ENCODE measurements at regions not wholly inside any gene's neighbourhood (a gene's known extent, or its start where the extent isn't known, plus 50 kb on each side); places are given as distances from the start of the nearest gene placed in this dataset.

DNA sequence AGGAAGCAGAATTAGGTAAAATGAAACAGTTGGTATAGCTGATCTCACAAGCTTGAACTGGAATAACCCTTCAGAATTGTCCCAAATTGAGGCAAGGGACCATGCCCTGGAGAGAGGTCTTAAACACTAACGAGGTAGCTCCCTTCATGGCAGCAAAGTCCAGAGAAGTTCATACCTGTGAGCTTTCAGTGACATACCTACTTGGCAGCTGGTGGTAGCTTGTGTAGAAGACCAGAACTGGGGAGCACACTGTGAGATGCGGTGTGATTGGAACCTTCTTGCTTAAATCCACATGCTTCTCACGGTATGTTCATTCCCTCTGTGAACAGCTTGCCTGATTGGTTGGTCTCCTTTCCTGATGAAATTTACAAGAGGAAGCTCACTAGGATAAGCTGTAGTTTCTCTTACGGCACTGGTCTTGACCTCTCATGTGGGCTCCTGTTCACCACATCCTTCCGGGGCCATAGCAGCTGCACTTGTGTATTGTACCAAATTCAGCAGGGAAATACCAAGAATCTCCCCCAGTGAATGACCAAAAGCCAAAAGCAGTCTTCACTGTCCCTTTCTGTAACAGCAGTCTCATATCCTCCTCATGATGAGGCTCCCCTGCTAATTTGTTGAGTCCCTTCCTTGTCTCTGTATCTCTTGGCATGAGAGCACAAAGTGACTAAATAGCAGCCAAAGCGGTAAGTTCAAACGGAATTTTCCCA, 483.7 kb upstream of the FRG2C start:
- Histone ChIP-seq H3K9ac (ENCODE audit: low read length) (no peak overlapping the region), H3K27ac (ENCODE audit: low read depth, low read length) (no peak overlapping the region), H3K4me3 (replicated peaks in 1 of 2; ENCODE audit: low read depth in 1 of 2, low read length in 2 of 2) (no peak overlapping the region), H2AFZ (ENCODE audit: low read depth, low read length, poor library complexity, severe bottlenecking) (no peak overlapping the region), H3K36me3 (ENCODE audit: control insufficient read depth in 1 of 2, insufficient read depth in 2 of 2, low read length in 2 of 2) (no peaks in the 10 kb centered on the region), H3K4me2 (ENCODE audit: low read length) (no peak overlapping the region), H3K9me3 (ENCODE audit: control insufficient read depth in 1 of 2, insufficient read depth in 1 of 2, low read depth in 1 of 2, low read length in 2 of 2) (no peaks in the 10 kb centered on the region), H4K20me1 (ENCODE audit: insufficient read depth) (no peaks in the 10 kb centered on the region), H3K9me2 (ENCODE audit: insufficient read depth) (no peaks in the 10 kb centered on the region), H3K4me1 (ENCODE audit: control insufficient read depth in 1 of 2, insufficient read depth in 2 of 2, low read length in 2 of 2) (no peaks in the 10 kb centered on the region), H3K79me2 (ENCODE audit: insufficient read depth, low read length) (no peaks in the 10 kb centered on the region), H3K27me3 (ENCODE audit: insufficient read depth, low read length) (no peaks in the 10 kb centered on the region)
- intact Hi-C loops (cut with micrococcal nuclease), result loop anchor here (10.0 kb wide), 1 partner anchor 64 kb away; no protein-coding TSS in a partner anchor
- BruUV-seq (replicated peaks), result no TSS peak
- ChIA-PET POLR2A (no interaction called here), CTCF (interaction anchor here (1.2 kb wide), 1 partner anchor 11 kb away, joined by 4 read pairs; no protein-coding TSS in a partner anchor), RAD21 (ENCODE audit: low non-redundant PET in 1 of 2, low total read pairs in 2 of 2, uncharacterized antibody in 2 of 2, unreplicated experiment in 2 of 2) (no interaction called here)
- ATAC-seq, result no peak
- TF ChIP-seq SRF (IDR thresholded peaks at IDR 0.05; ENCODE audit: low read depth), result no peak
- TF ChIP-seq ATF3 (IDR thresholded peaks at IDR 0.05), result no peak
- no peak for TF ChIP-seq CEBPB (IDR thresholded peaks at IDR 0.05; ENCODE audit: low read depth)
- no peak for TF ChIP-seq ELF1 (IDR thresholded peaks at IDR 0.05; ENCODE audit: borderline replicate concordance, low read depth)
- TF ChIP-seq EZH2phosphoT487 (IDR thresholded peaks at IDR 0.05; ENCODE audit: borderline replicate concordance), result no peak
- TF ChIP-seq POLR2A (IDR thresholded peaks at IDR 0.05; ENCODE audit: borderline replicate concordance, extremely low read depth, insufficient read depth, insufficient read length), result no peak
- TF ChIP-seq, protein P1, sequence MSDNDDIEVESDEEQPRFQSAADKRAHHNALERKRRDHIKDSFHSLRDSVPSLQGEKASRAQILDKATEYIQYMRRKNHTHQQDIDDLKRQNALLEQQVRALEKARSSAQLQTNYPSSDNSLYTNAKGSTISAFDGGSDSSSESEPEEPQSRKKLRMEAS (IDR thresholded peaks at IDR 0.05), result no peak
- no peak for TF ChIP-seq POLR2AphosphoS5 (IDR thresholded peaks at IDR 0.05; ENCODE audit: low read depth, low read length)
- DNase-seq (ENCODE audit: low read depth, low spot score), result no peak

- TF ChIP-seq SIN3A (IDR thresholded peaks at IDR 0.05; ENCODE audit: low read depth) (no peak), CEBPB (IDR thresholded peaks at IDR 0.05; ENCODE audit: low read depth) (no peak), REST (IDR thresholded peaks at IDR 0.05; ENCODE audit: low read depth) (no peak), POLR2A (IDR thresholded peaks at IDR 0.05; ENCODE audit: borderline replicate concordance, extremely low read depth, insufficient read depth, insufficient read length) (no peak), ATF3 (IDR thresholded peaks at IDR 0.05) (no peak), ZFX (IDR thresholded peaks at IDR 0.05) (no peak)
- CTCF ChIA-PET, result no interaction called here
- intact Hi-C loops (cut with micrococcal nuclease), result loop anchor here (10.0 kb wide), 1 partner anchor 64 kb away; no protein-coding TSS in a partner anchor
Measured at GRCh38 chr3:75180945-75181298, 483.2 kb upstream of the FRG2C start.

More at GRCh38 chr3:75180945-75181298, 483.2 kb upstream of the FRG2C start:
- Histone ChIP-seq H4K20me1 (ENCODE audit: insufficient read depth) (no peaks in the 10 kb centered on the region), H3K27ac (ENCODE audit: low read depth, low read length) (no peak overlapping the region), H2AFZ (ENCODE audit: low read depth, low read length, poor library complexity, severe bottlenecking) (no peak overlapping the region), H3K9me3 (ENCODE audit: control insufficient read depth in 1 of 2, insufficient read depth in 1 of 2, low read depth in 1 of 2, low read length in 2 of 2) (no peaks in the 10 kb centered on the region), H3K9ac (ENCODE audit: low read length) (no peak overlapping the region), H3K9me2 (ENCODE audit: insufficient read depth) (no peaks in the 10 kb centered on the region), H3K4me2 (ENCODE audit: low read length) (no peak overlapping the region), H3K27me3 (ENCODE audit: insufficient read depth, low read length) (no peaks in the 10 kb centered on the region), H3K79me2 (ENCODE audit: insufficient read depth, low read length) (no peaks in the 10 kb centered on the region), H3K4me1 (ENCODE audit: control insufficient read depth in 1 of 2, insufficient read depth in 2 of 2, low read length in 2 of 2) (no peaks in the 10 kb centered on the region), H3K4me3 (replicated peaks in 1 of 2; ENCODE audit: low read depth in 1 of 2, low read length in 2 of 2) (no peak overlapping the region), H3K36me3 (ENCODE audit: control insufficient read depth in 1 of 2, insufficient read depth in 2 of 2, low read length in 2 of 2) (no peaks in the 10 kb centered on the region)
- ChIA-PET POLR2A (no interaction called here), RAD21 (ENCODE audit: low non-redundant PET in 1 of 2, low total read pairs in 2 of 2, uncharacterized antibody in 2 of 2, unreplicated experiment in 2 of 2) (no interaction called here)
- BruUV-seq (replicated peaks), result no TSS peak
- no peak for DNase-seq (ENCODE audit: low read depth, low spot score)
- no peak for ATAC-seq

Data from HCT116 (cell line).